ENCODE measurements at regions not wholly inside any gene's neighbourhood (a gene's known extent, or its start where the extent isn't known, plus 50 kb on each side); places are given as distances from the start of the nearest gene placed in this dataset.

DNA sequence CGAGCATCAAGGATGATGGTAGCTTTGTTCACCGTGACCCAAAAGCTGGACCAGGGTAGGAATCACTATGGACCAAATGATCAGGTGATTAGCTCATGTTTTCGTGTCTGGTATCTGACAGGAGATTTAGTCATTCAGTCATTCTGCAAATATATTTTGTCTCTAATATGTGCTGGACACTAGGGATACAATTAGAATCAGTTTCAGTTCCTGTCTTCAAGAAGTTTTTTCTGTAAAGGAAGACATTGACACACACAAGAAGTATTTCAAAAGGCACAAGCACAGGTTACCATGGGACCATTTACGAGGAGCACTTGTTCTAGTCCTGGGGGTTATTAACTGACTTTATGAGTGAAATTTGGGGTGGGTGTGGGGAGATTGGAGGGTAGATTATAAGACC lies 244.9 kb downstream of the HIVEP2 start:
- no peak for DNase-seq (ENCODE audit: low spot score)
- H3K23ac ChIP-seq (ENCODE audit: low read depth, low read length, poor library complexity), result no peak overlapping the region
- H3K4me2 ChIP-seq (ENCODE audit: insufficient read depth, low read length, poor library complexity, severe bottlenecking), result no peak overlapping the region
- H3K27me3 ChIP-seq (ENCODE audit: control insufficient read depth in 3 of 3, insufficient read depth in 3 of 3, low read depth in 1 of 3, low read length in 3 of 3), result no peaks in the 10 kb centered on the region
- peaks cover 2 to 10% of the 10 kb centered on the region in 2 donors for H3K4me1 ChIP-seq (ENCODE audit: control insufficient read depth in 2 of 2, insufficient read depth in 1 of 2, low read depth in 1 of 2, low read length in 2 of 2)
- no peak overlapping the region for H2BK12ac ChIP-seq (ENCODE audit: low read length)
- H2AFZ ChIP-seq (ENCODE audit: low read length), result no peak overlapping the region
- no CpG with 5 or more reads among the region's 4 CpGs for WGBS, 2 donors (ENCODE audit: extremely low coverage in 2 of 2, insufficient read length in 2 of 2, insufficient replicate concordance in 1 of 2)
- H3K18ac ChIP-seq (ENCODE audit: low read length), result no peak overlapping the region
- no peaks in the 10 kb centered on the region for H3K79me1 ChIP-seq (ENCODE audit: low read depth, low read length)
- no peaks in the 10 kb centered on the region for H3K36me3 ChIP-seq (replicated peaks in 1 of 2; ENCODE audit: control insufficient read depth in 2 of 2, insufficient read depth in 2 of 2, low read length in 2 of 2)
- no peak overlapping the region for H3K4me3 ChIP-seq (ENCODE audit: low read length in 2 of 2)
- no peak overlapping the region for H3K14ac ChIP-seq (ENCODE audit: low read length)
- no peak overlapping the region for H4K8ac ChIP-seq (ENCODE audit: low read depth, low read length)
- H3K27ac ChIP-seq (replicated peaks; ENCODE audit: low read length), result no peak overlapping the region
- H3K4ac ChIP-seq (ENCODE audit: low read length), result no peak overlapping the region
- H3K9ac ChIP-seq (ENCODE audit: low read depth, low read length, poor library complexity), result no peak overlapping the region
- H3K9me3 ChIP-seq (replicated peaks in 1 of 2; ENCODE audit: control insufficient read depth in 2 of 2, insufficient read depth in 1 of 2, low read depth in 1 of 2, low read length in 2 of 2), result no peaks in the 10 kb centered on the region
- H2BK5ac ChIP-seq (ENCODE audit: low read length), result no peak overlapping the region
- H4K91ac ChIP-seq (ENCODE audit: low read depth, low read length, poor library complexity), result no peak overlapping the region
- no peak overlapping the region for H2BK120ac ChIP-seq (ENCODE audit: low read depth, low read length)
- no peak overlapping the region for H2BK15ac ChIP-seq (ENCODE audit: low read length)
- H2AK5ac ChIP-seq (ENCODE audit: low read depth, low read length), result no peak overlapping the region

DNA sequence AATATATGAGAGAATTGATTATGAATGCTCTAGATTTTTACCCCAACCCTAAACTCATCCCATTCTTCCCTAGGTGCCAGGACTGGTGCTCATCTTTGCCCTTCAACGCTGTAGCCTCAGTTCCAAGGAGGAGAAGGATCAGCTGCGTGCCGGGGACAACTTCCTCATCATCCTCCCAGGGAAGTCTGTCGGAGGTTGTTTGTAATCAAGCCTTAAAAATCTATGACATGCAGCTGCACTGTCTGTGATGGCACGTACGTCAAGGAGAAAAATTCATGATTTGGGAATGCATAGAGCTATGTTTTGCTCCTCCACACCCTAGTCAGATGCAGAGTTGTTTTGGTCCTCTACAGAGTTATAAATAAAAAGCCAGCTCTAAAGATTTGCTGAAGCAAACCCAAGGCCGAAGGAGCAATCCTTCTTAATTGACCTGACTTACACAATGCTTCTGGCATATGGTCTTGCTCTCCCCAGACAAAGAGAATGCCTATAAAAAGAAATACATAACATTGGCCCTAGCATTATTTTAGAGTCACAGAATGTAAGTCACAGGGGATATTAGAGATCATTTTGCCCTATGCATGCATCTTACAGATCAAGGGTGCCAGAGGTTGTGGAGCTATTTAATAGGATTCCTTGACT lies 244.2 kb downstream of the HIVEP2 start:
- Histone ChIP-seq H3K4ac (ENCODE audit: low read length) (no peak overlapping the region), H3K18ac (ENCODE audit: low read length) (no peak overlapping the region), H3K9ac (ENCODE audit: low read depth, low read length, poor library complexity) (no peak overlapping the region), H3K4me2 (ENCODE audit: insufficient read depth, low read length, poor library complexity, severe bottlenecking) (no peak overlapping the region), H3K27me3 (ENCODE audit: control insufficient read depth in 3 of 3, insufficient read depth in 3 of 3, low read depth in 1 of 3, low read length in 3 of 3) (no peaks in the 10 kb centered on the region), H2BK5ac (ENCODE audit: low read length) (no peak overlapping the region), H2BK12ac (ENCODE audit: low read length) (no peak overlapping the region), H2AFZ (ENCODE audit: low read length) (no peak overlapping the region), H3K4me3 (ENCODE audit: low read length in 2 of 2) (no peak overlapping the region), H3K79me1 (ENCODE audit: low read depth, low read length) (no peaks in the 10 kb centered on the region), H3K23ac (ENCODE audit: low read depth, low read length, poor library complexity) (no peak overlapping the region), H2BK120ac (ENCODE audit: low read depth, low read length) (no peak overlapping the region), H4K91ac (ENCODE audit: low read depth, low read length, poor library complexity) (no peak overlapping the region), H3K27ac (replicated peaks; ENCODE audit: low read length) (no peak overlapping the region), H2AK5ac (ENCODE audit: low read depth, low read length) (no peak overlapping the region), H3K9me3 (replicated peaks in 1 of 2; ENCODE audit: control insufficient read depth in 2 of 2, insufficient read depth in 1 of 2, low read depth in 1 of 2, low read length in 2 of 2) (no peaks in the 10 kb centered on the region), H2BK15ac (ENCODE audit: low read length) (no peak overlapping the region), H4K8ac (ENCODE audit: low read depth, low read length) (no peak overlapping the region), H3K4me1 (ENCODE audit: control insufficient read depth in 2 of 2, insufficient read depth in 1 of 2, low read depth in 1 of 2, low read length in 2 of 2) (peaks cover 2 to 10% of the 10 kb centered on the region in 2 donors), H3K14ac (ENCODE audit: low read length) (no peak overlapping the region), H3K36me3 (replicated peaks in 1 of 2; ENCODE audit: control insufficient read depth in 2 of 2, insufficient read depth in 2 of 2, low read length in 2 of 2) (no peaks in the 10 kb centered on the region)
- no CpG with 5 or more reads among the region's 7 CpGs for WGBS, 2 donors (ENCODE audit: extremely low coverage in 2 of 2, insufficient read length in 2 of 2, insufficient replicate concordance in 1 of 2)
- no peak for DNase-seq (ENCODE audit: low spot score)

All from neuronal stem cell (in vitro differentiated cells).